NCI-H748 treated with DMSO at 0.1 percent for 48 hours (cell line): ENCODE measurements at regions not wholly inside any gene's neighbourhood (a gene's known extent, or its start where the extent isn't known, plus 50 kb on each side); places are given as distances from the start of the nearest gene placed in this dataset.
"Not testable (repeated sequence)": the region's sequence is repeated elsewhere in the genome, so short reads cannot be mapped to it uniquely, and the experiment has no call there.

Experiments used
- DNase-seq: peaks from one replicate; lab custom pipeline; 2025; lab: John Stamatoyannopoulos, UW

DNA sequence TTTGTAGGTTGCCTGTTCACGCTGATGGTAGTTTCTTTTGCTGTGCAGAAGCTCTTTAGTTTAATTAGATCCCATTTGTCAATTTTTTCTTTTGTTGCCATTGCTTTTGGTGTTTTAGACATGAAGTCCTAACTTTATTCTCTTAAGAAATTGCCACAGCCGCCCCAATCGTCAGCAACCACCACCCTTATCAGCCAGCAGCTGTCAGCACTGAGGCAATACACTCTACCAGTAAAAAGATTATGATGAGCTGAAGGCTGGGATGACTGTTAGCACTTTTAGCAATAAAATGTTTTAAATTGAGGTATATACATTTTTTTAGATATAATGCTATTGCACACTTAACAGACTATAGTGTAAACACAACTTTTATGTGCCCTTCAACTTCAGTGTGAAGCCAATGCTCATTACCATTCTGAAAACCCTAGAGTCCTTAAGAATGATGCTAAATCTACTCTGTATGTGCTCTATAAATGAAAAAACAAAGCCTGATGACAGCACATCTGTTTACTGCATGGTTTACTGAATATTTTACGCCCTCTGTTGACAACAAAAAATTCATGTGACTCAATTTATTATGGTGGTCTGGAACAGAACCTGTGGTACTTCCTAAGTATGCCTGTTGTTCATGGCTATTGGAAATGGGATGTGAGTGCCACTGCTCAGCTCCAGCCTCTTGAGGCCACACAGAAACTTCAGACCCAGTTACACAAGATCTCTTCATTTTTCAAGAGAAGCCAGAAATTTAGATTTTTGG, 197.4 kb downstream of the DUSP6 start:
- no peak for DNase-seq

DNA sequence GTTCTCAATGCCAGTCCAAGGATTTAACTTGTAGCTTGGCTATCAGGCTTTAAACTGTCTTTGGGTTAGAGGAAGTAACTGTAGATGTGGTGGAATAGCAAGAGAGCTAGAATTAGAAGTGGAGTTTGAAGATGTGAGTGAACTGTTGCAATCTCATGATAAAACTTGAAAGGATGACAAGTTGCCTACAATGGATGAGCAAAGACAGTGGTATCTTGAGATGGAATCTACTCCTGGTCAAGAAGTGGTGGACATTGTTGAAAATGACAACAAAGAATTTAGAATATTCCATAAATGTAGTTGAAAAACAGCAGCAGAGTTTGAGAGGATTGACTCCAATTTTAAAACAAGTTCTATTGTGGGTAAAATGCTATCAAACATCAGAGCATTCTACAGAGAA, 199.0 kb downstream of the DUSP6 start:
- no peak for DNase-seq

DNA sequence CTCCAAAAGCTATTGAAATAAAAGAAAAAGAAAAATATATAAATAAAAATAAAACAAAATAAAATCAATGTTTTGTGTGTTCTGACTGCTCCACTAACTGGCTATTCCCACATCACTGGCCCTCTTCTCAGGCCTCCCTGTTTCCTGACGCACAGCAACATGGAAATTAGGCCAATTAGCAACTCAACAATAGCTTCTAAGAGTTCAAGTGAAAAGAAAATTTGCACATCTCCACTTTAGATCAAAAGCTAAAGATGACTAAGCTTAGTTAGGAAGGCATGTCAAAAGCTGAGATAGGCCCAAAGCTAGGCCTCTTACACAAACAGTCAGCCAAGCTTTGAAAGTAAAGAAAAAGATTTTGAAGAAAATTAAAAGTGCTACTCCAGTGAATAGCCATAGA, 200.8 kb downstream of the DUSP6 start:
- no peak for DNase-seq

DNA sequence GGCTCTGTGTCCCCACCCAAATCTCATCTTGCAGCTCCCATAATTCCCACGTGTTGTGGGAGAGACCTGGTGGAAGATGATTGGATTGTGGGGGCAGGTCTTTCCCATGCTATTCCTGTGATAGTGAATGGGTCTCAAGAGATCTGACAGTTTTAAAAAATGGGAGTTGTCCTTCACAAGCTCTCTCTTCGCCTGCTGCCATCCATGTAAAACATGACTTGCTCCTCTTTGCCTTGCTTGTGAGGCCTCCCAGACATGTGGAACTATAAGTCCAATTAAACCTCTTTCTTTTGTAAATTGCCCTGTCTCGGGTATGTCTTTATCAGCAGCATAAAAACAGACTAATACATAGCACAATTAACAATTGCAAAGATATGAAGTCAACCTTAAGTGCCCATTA, 201.5 kb downstream of the DUSP6 start:
- not testable (repeated sequence) for DNase-seq

DNA sequence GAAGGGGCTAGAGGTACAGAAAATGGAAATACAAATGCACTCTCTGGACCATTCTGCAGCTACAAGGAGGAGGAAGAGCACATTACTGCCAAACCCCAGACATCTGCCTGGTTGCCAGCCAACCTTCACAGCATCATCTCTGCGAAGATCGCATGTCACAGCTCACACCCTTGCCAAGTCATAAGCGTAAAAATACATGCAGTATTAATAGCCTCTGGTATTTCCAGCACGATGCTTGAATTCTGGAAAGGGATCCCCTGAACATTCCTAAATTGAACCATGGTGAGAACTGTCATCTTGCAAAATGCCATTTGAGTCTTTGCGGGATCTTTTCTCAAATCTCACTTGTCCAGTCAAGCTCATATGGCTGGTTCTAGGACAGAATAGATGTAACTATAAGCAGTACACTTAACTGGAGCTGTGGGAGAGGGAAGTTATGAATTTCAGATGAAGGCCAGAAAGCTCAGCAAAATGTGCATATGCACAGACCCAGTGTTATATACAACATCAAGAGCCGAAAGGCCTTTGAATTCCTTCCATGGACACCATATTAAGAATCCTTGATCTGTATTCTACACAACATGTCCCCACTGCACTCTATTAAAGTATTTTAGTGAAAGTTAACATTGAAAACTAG, 211.6 kb downstream of the DUSP6 start:
- DNase-seq: no peak

DNA sequence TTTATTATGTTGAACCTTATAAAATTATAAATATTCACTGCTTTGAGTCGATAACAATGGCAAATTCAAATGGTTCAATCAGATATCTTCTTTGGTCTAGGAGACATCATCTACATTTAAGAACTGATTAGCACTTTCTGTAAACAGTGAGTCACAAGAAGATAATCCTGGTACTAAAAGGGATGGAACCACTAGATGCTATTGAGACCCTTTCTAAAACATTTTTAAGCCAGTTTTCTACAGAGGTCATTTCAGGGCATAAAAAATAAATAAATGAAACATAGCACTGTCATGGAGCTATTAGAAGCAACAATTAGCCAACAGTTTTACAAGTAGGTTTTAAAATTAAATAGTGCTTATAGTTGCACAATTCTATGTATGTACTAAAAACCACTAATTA, 212.2 kb downstream of the DUSP6 start:
- no peak for DNase-seq

DNA sequence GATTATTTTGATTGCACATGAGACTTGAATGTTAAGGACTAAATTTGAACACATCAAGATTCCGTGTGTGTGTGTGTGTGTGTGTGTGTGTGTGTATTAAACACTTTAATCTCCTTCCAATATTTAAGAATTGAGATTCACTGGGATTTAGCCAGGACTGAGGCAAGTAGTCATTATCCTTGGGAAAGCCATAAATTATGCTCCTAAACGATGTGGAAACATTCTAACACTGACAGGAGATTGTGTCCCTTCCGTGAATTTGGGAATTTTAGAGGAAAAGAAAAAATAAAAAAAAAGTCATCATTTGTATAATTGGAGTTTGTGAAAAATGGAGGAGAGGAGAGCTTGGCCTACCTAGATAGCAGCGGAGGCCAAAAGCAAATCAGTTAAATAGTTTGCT, 212.9 kb downstream of the DUSP6 start:
- no peak for DNase-seq

DNA sequence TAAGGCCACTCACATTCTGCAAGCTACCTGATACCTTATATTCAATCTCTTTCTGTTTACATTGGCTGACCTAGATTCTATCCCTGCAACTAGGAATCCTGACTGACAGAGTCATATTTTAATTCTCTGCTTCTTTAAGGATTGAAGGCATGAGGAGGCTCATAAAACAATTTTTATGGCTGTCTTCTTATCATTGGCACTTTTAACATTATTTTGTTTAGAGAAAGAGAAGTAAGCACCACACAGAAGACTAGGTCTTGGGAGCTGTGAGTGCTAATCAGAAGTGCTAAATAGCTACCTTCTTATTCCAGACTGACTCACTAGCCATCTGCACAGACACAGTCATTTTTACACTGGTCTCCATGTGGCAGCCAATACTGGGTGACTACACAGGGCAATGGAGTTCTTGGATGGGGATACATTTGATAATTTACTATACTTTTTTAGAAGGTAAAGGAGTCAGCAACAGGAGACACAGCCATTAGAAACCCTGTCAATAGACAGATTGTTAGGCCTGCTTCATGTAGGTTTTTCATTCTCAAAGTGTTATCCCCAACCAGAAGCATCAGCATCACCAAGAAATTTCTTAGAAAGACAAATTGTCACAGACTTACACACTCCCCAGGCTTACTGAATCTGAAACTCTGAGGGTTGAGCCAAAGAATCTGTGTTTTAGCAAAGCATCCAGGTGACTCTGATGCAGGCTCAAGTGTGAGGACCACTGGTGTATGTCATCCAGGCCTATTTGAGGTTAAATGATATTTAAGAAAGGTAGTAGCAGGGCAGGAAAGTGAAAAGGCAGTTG, 214.1 kb downstream of the DUSP6 start:
- no peak for DNase-seq

DNA sequence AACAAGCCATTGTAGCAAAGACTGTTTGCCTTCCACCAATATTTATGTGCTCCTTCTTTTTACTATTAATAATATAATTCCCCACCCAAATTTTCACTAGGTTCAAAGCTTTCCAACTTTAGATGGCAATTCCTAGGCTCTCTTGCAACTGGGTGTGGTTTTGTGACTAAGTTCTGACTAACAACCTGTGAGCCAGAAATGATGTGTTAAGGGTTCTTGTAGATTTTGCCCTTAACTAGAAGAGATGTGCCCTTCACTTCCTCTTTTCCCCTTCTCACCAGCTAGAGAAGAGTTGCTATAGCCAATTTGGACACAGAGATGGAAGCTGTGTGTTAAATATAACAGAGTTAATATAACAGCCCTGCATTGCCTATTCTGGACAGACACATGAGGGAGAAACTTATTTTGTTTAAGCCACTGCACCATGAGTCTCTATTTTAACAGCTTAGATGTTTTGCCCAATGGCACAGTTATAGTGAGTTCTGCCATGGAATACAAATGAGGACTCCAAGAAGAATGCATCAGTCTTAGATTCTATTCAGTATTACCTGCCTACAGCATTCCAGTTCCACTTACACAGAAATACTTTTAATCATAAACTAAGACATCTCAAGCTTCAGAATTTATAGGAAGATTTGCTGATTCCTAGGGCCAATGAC, 216.2 kb downstream of the DUSP6 start:
- DNase-seq: no peak

DNA sequence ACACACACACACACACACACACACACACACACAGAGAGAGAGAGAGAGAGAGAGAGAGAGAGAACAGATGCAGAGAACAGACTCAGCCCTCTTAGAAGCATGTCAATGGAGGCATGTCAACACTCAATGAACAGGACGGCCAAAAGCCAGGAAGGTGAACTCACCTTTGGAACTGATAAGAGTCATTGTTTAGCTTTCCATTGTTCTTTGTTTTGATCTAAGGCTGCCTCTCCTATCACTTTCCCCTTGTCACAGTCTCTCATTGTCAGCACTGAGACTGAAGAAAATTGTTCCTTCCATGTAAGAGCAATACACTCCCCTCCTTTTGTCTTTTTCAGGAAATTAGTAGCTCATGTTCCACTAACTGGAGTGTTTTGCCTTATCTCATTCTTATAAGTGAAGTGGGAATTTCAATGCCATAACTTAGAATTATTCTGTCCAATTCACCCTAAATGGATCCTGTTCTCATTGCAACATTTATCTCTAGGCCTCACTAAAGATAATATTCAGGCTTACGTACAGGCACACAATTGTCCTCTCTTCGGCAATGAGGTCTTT, 218.0 kb downstream of the DUSP6 start:
- DNase-seq: no peak

DNA sequence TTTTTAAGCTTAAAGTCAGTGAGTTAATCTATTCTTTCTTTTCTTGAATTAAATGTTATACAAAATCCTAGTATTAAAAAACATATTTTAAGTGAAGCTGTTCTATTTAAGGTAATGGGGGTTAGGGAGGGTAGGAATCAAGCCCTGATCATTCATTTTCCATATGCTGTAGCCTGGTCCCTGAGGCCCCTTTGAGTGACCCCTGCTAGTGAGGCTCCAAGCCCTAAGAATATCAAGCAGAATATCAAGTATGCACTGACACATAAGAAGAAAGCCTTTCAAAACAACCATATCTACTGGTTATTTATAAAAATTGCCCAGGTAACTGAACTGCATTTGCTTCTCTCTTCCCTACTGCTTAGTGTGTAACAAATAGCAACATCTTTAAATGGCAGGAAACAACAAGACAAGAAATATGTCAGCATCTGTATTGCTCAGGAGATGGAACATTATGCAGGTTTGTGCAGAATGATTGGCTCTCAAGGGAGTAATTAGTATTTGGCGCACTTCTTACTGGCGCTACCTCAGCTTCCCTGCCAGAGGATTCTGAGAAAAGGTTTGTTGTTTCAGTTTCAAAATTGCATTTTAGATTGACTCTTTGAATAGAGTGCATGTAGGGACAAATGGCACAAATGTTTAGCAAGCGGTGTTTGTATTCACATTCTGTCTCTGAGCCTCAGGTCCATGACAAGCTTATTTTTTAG, 223.0 kb downstream of the DUSP6 start:
- DNase-seq: no peak

DNA sequence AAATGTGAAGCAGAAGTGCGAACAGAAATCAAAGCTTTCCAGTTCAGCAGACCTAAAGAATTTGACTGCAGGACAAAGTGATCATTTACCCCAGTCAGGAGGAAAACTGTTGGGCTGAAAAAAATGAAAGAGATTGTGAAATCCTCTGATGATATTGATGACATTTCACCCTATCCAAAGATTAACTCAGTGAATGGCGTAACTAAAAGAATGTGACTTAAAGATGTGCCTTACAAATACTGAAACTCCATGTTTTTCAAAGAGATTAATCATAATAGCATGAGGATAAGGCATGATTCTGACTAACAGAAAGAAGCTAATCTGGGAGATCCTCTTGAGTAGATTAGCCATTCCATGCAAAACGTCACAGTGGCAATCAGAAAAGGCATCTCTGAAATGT, 225.6 kb downstream of the DUSP6 start:
- no peak for DNase-seq

DNA sequence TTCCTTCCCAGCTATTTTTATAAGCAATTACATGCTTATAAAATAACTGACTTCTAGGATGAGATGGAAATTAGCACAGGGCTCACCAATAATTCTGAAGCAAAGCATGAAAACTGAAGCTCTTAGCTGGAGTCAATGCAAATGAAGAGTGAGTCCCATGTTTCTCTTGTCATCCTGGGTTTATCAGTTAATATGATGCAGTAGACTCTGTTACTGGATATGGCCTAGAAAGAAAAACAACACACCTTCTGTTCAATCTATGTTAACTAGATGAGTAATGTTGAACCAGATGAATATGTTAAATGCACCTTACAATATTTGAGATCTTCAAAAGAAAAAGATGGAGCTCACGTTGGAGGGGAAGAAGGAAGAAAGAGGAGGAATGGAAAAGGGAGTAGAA, 229.4 kb downstream of the DUSP6 start:
- DNase-seq: no peak

DNA sequence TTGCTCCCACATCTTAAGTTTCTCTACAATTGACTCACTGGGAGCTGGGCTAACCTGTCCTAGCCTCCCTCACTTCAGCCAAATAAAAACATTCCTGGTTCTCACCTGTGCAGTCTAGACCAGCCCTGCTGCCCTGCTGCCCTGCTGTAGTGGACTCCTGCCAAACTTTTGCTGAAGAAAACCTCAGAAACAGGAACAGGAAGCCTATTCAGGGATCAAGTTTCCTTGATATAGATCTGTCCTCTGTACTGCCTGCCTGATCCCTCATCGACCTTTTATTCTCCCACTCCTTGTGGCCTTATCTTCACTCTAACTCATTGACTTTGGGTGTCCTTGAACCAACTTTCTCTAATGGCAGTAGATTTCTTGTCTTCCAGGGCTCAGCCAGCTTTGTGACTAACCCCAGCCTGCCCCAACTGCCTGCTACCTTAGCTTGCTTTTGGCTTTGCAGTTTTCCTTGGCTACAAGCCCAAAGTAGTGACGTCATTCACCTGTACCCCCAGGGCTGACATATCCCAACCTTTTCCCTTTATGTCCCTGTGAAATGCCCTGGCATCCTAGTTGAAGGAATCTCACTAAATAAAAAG, 234.8 kb downstream of the DUSP6 start:
- no peak for DNase-seq

DNA sequence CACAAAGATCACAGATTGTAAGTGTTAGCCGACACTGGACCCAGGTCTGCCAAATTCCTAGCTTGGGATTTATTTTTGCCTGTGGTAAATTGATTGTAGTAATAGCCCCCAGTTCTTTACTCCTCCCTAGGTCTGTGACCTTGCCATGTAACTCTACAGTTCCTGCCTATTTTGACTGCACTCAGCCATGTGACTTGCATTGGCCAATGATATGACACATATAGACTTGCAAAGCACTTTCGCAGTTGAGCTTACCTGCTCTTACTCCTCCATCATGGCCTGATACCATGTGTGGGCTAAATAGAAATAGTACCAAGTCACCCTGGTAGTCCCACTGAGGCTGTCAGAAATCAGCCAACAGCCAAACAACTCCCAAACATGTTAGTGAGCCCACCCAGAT, 240.3 kb downstream of the DUSP6 start:
- no peak for DNase-seq

DNA sequence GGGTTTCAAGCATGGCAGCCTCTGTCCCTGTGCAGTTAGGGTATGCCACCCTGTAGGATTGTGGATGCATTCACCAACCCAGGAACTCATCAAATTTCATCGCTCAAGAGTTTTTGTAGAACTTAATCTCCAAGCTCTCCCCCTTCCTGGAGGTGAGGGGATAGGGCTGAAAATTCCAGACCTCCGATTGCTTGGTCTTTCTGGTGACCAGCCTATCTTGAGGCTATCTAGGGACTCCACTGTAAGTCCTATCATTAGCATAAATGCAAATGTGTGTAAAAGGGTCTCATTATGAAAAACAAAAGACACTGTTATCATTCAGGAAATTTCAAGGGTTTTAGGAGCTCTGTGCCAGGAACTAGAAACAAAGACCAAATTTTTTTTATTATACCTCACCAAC, 244.0 kb downstream of the DUSP6 start:
- DNase-seq: no peak

DNA sequence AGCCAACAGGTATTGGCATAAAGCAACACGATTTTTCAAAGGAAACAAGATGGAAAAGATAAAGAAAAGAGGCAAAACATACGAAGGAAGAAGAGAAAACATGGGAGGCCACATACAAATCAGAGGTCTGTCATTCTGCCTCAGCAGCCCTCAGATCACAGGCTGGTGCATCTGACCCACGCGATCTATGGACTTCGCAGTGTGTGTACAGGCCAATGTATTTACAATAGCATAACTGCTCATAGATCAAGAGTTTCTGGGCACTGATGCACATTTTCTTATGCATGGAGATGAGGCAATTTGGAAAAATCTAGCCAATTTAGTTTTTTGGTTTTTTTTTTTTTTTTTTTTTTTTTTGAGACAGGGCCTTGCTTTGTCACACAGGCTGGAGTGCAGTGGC, 245.4 kb downstream of the DUSP6 start:
- no peak for DNase-seq

DNA sequence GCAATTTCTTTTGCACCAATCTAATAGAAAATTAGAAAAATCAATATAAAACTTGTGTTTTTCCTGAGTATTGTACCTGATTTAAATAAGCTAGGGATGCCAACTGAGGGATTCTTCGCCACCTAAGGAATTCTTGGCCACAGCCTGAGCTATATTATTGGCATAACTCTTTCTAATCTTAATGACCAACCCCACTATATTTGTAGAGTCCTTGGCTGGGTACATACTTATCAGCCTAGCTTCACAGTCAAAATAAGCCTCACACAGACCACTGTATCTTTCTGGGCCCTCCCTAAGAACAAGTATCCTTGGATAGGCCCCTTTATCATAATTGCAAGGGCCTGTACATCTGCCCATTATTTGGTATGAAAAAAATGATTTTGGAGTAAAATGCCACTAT, 247.1 kb downstream of the DUSP6 start:
- no peak for DNase-seq

DNA sequence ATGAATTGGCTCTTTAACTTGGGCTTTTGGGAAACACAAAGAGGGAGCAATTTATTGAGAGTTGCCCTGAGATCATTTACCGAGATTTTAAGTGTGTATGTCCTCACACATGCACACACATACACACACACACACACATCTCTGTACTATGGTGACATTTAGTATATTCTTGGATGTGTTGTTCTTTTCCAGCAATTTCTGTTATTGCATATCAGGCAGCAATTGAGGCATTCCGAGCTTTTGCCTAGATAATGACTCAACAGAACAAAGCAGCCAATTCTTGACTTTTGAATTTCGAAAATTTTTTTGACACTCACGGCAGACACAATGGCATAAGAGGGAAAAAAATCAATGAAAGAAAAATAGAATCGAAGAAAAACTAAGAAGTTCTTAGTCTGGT, 248.5 kb downstream of the DUSP6 start:
- DNase-seq: no peak

DNA sequence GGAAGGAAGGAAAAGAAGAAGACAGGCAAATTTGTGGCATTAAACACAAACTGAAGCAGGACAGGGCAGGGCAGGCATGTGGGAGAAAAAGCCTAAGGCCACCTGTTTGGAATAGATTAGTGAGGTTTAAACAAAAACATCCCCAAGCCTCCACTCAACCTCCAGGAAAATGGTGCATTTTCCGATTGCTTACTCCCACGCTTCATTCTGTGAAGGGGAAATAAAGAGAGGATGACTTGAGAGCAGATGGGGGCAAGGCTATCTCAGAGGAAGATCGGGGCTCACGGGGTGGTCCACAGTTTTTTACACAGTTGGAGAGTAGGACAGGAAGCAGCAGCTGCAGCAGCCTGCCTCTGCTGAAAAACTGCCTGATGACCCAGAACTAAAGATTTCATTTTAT, 250.9 kb downstream of the DUSP6 start:
- no peak for DNase-seq

DNA sequence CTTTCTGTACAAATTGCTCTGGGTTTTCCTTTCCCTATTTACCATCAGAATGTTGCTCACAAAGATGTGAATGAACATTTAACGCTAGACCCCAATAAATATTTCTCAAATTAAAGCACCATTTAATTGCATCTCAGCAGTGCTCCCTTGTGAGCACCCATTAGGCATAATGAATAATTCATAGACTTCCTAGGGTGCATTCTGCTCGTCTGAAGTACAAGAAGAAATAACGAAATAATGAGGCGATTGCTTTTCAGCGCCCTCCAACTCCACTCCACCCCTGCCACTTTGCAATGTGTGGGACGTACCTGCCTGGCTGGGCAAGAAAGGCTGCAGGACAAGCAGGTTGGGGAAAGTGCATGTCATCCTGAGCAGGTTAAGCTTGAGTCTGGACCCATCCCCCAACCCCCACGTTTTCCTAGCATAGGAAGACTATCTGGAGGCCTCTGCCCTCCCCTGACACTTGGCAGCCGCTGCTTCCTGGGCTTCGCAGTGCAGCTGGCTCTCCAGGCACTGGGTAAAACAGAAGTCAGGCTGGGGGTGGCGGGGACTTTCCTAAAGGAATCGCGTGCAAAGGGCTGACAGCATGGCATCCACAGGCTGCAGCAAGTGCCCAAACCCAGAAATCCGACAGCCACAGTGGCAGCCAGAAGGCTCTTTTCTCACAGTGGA, 253.7 kb downstream of the DUSP6 start:
- DNase-seq: no peak
